HG03066 (cell line): ENCODE measurements at regions not wholly inside any gene's neighbourhood (a gene's known extent, or its start where the extent isn't known, plus 50 kb on each side); places are given as distances from the start of the nearest gene placed in this dataset.

Experiments used
- ATAC-seq: cut with Tn5 transposase; IDR thresholded peaks from one replicate; pipeline ENCODE4 v1.9.1; 2021; ENCODE audit warnings: low read depth; ENCODE audit not compliant: unreplicated experiment

GRCh38 chr11:92276773-92277172, 52.2 kb downstream of the FAT3 start:
- ATAC-seq: no peak

GRCh38 chr11:92277871-92278270, 53.3 kb downstream of the FAT3 start:
- no peak for ATAC-seq

GRCh38 chr11:92278791-92279433, 54.3 kb downstream of the FAT3 start:
- ATAC-seq: no peak

- no peak for ATAC-seq
These were observed 59.5 kb downstream of the FAT3 start for GRCh38 chr11:92284107-92284506.

- ATAC-seq: no peak
These were observed 59.9 kb downstream of the FAT3 start for GRCh38 chr11:92284558-92284957.

- no peak for ATAC-seq
These were observed 61.2 kb downstream of the FAT3 start for GRCh38 chr11:92285776-92286175.

- ATAC-seq: no peak
These were observed 62.1 kb downstream of the FAT3 start for GRCh38 chr11:92286709-92287108.

GRCh38 chr11:92295175-92296137, 70.8 kb downstream of the FAT3 start:
- no peak for ATAC-seq

GRCh38 chr11:92296138-92296515, 71.5 kb downstream of the FAT3 start:
- no peak for ATAC-seq

GRCh38 chr11:92297567-92298553, 73.2 kb downstream of the FAT3 start:
- no peak for ATAC-seq

- no peak for ATAC-seq
These were observed 76.3 kb downstream of the FAT3 start for GRCh38 chr11:92300876-92301275.

- ATAC-seq: no peak
These were observed 78.2 kb downstream of the FAT3 start for GRCh38 chr11:92302770-92303169.

- ATAC-seq: no peak
These were observed 79.7 kb downstream of the FAT3 start for GRCh38 chr11:92304271-92304670.

- ATAC-seq: no peak
These were observed 82.4 kb downstream of the FAT3 start for GRCh38 chr11:92306966-92307510.

GRCh38 chr11:92308366-92308765, 83.7 kb downstream of the FAT3 start:
- no peak for ATAC-seq

- ATAC-seq: no peak
These were observed 87.2 kb downstream of the FAT3 start for GRCh38 chr11:92311616-92312449.

- ATAC-seq: no peak
These were observed 89.2 kb downstream of the FAT3 start for GRCh38 chr11:92313784-92314183.

GRCh38 chr11:92314499-92314898, 89.9 kb downstream of the FAT3 start:
- no peak for ATAC-seq

GRCh38 chr11:92316106-92316809, 91.6 kb downstream of the FAT3 start:
- ATAC-seq: no peak
